GM19463 (cell line): ENCODE measurements at regions not wholly inside any gene's neighbourhood (a gene's known extent, or its start where the extent isn't known, plus 50 kb on each side); places are given as distances from the start of the nearest gene placed in this dataset.

ENCODE experiments used
- ATAC-seq: cut with Tn5 transposase; IDR thresholded peaks from one replicate; pipeline ENCODE4 v1.9.1; 2021; ENCODE audit warnings: mild to moderate bottlenecking, moderate library complexity; ENCODE audit not compliant: unreplicated experiment

DNA sequence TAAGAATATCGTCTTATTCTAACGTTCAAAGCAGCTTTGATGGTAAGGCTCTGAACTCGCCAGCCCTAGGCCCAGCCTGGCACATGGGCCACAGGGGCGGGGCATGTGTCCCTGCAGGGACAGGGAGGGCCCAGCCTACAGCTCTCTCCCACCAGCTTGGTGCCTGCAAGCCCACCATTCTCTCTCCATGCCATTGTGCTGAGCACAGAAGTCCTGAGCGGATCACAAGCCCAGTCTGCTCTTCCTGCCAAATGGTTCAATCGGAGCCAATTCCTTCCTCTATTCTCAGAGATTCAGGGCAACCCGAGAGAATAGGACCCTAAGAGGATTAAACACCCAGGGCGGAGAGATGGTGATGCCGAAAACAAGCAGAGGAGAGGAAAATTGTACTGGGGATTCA lies 50.3 kb upstream of the APCDD1 start:
- no peak for ATAC-seq
